Lower leg skin (tissue), 3 donors: ENCODE measurements at regions not wholly inside any gene's neighbourhood (a gene's known extent, or its start where the extent isn't known, plus 50 kb on each side); places are given as distances from the start of the nearest gene placed in this dataset.

Experiments
- CTCF ChIP-seq, 3 donors: fragments of 450-650 bp; IDR thresholded peaks; one replicate each; pipeline ENCODE4 v1.5.1; 2016; ENCODE audit warnings: antibody characterized with exemption in 3 of 3, mild to moderate bottlenecking in 3 of 3, moderate library complexity in 2 of 3
- POLR2A ChIP-seq, 2 donors: fragments of 450-650 bp; IDR thresholded peaks; one replicate each; pipeline ENCODE4 v1.6.1; 2016 to 2017; ENCODE audit warnings: antibody characterized with exemption in 2 of 2, mild to moderate bottlenecking in 1 of 2, moderate library complexity in 1 of 2

- no peak for TF ChIP-seq CTCF (IDR thresholded peaks at IDR 0.05)
- TF ChIP-seq POLR2A (IDR thresholded peaks at IDR 0.05): no peak
Observed at GRCh38 chr2:8031370-8031769, 650.5 kb upstream of the ID2 start.
